Activated CD4-positive, alpha-beta T cell treated with anti-CD3 and anti-CD28 coated beads, Interleukin-2, amount 50 U/mL, for 24 hours (primary cell): ENCODE measurements at regions not wholly inside any gene's neighbourhood (a gene's known extent, or its start where the extent isn't known, plus 50 kb on each side); places are given as distances from the start of the nearest gene placed in this dataset.

ENCODE experiments used
- DNase-seq, 2 donors: peaks; one replicate each; pipeline ENCODE4 v3.0.0-alpha.2; 2020; ENCODE audit warnings: low read depth in 1 of 2, low spot score in 1 of 2

GRCh38 chr2:121038891-121039616, 245.9 kb downstream of the TFCP2L1 start:
- DNase-seq = no peak

GRCh38 chr2:121039679-121040078, 245.3 kb downstream of the TFCP2L1 start:
- no peak for DNase-seq

GRCh38 chr2:121041516-121041915, 243.5 kb downstream of the TFCP2L1 start:
- no peak for DNase-seq

- DNase-seq = no peak
Measured at GRCh38 chr2:121043061-121043826, 241.8 kb downstream of the TFCP2L1 start.

- DNase-seq = no peak
Measured at GRCh38 chr2:121043827-121044222, 241.2 kb downstream of the TFCP2L1 start.

GRCh38 chr2:121044412-121044811, 240.6 kb downstream of the TFCP2L1 start:
- no peak for DNase-seq

GRCh38 chr2:121045245-121045644, 239.8 kb downstream of the TFCP2L1 start:
- no peak for DNase-seq

- DNase-seq = no peak
Measured at GRCh38 chr2:121046335-121046734, 238.7 kb downstream of the TFCP2L1 start.

GRCh38 chr2:121047383-121047782, 237.6 kb downstream of the TFCP2L1 start:
- DNase-seq = no peak

- DNase-seq = no peak
Measured at GRCh38 chr2:121049131-121049530, 235.9 kb downstream of the TFCP2L1 start.

GRCh38 chr2:121049950-121050585, 234.9 kb downstream of the TFCP2L1 start:
- no peak for DNase-seq

GRCh38 chr2:121051311-121051710, 233.7 kb downstream of the TFCP2L1 start:
- no peak for DNase-seq

- no peak for DNase-seq
Measured at GRCh38 chr2:121052023-121052422, 233.0 kb downstream of the TFCP2L1 start.

GRCh38 chr2:121052521-121052920, 232.5 kb downstream of the TFCP2L1 start:
- DNase-seq = no peak

GRCh38 chr2:121055088-121055487, 229.9 kb downstream of the TFCP2L1 start:
- DNase-seq = no peak

GRCh38 chr2:121055501-121055900, 229.5 kb downstream of the TFCP2L1 start:
- DNase-seq = no peak

GRCh38 chr2:121058852-121059558, 226.0 kb downstream of the TFCP2L1 start:
- DNase-seq = no peak

GRCh38 chr2:121059651-121060649, 225.1 kb downstream of the TFCP2L1 start:
- DNase-seq = no peak

GRCh38 chr2:121061633-121062032, 223.4 kb downstream of the TFCP2L1 start:
- no peak for DNase-seq

- no peak for DNase-seq
Measured at GRCh38 chr2:121063471-121063870, 221.5 kb downstream of the TFCP2L1 start.
